A549 (cell line): ENCODE measurements at regions not wholly inside any gene's neighbourhood (a gene's known extent, or its start where the extent isn't known, plus 50 kb on each side); places are given as distances from the start of the nearest gene placed in this dataset.

Source experiments
- HOXB13 ChIP-seq: fragments of 250-450 bp; sonication (Bioruptor Pico); IDR thresholded peaks from 2 replicates; pipeline ENCODE4 v1.5.0; 2020; ENCODE audit warnings: low read depth, mild to moderate bottlenecking, moderate library complexity
- POLR2A ChIP-seq: IDR thresholded peaks from 2 replicates; pipeline ENCODE4 v1.6.1; 2012; ENCODE audit warnings: mild to moderate bottlenecking, low read length
- ZFP36 ChIP-seq: fragments of 450-650 bp; IDR thresholded peaks from 2 replicates; pipeline ENCODE4 v1.6.1; 2014; ENCODE audit warnings: borderline replicate concordance; ENCODE audit not compliant: partially characterized antibody

- TF ChIP-seq POLR2A, result no peak
- TF ChIP-seq HOXB13 (CRISPR knock-in tag), result no peak
- no peak for TF ChIP-seq ZFP36
Observed at GRCh38 chr4:89357787-89358186, 50.2 kb upstream of the GPRIN3 start.
